ENCODE measurements at regions not wholly inside any gene's neighbourhood (a gene's known extent, or its start where the extent isn't known, plus 50 kb on each side); places are given as distances from the start of the nearest gene placed in this dataset.

DNA sequence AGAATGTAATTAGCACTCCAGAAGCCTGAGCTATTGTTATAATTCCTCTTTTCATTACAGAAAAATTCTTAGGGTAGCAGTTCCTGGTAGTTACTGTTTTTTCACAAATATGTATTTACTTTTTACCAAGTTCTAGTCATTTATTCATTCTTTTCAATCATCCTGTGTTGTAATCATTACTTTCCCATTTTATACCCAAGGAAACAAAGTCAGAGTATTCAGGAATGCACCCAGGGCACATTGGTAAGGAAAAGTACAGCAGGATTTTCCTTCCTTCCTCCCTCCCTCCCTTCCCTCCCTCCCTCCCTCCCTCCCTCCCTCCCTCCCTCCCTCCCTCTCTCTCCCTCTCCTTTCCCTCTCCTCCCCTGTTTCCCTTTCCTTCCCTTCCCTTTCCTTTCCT is 115.9 kb upstream of the RBFOX1 start:
- POLR2A ChIA-PET: no interaction called here
- Histone ChIP-seq H3K36me3 (ENCODE audit: control insufficient read depth in 2 of 2, insufficient read depth in 1 of 2, low read length in 2 of 2) (no peaks in the 10 kb centered on the region), H3K27ac (ENCODE audit: extremely low read depth, low read depth, low read length) (no peak overlapping the region), H3K9me3 (ENCODE audit: control insufficient read depth, insufficient read depth, low read depth, low read length) (no peaks in the 10 kb centered on the region), H3K4me3 (ENCODE audit: low read depth, low read length) (no peak overlapping the region), H3K4me1 (ENCODE audit: control insufficient read depth, insufficient read depth, low read length) (no peaks in the 10 kb centered on the region)
- TF ChIP-seq ZNF324 (tag by site-specific recombination; IDR thresholded peaks at IDR 0.05): no peak
- no peak for TF ChIP-seq ZNF354C (tag by site-specific recombination; IDR thresholded peaks at IDR 0.05; ENCODE audit: borderline replicate concordance, low read depth)
- no peak for TF ChIP-seq HOXD13 (CRISPR knock-in tag; IDR thresholded peaks at IDR 0.05; ENCODE audit: borderline replicate concordance)
- CTCF ChIA-PET: interaction anchor here (0.7 kb wide), 1 partner anchor 18 kb away, joined by 3 read pairs; no protein-coding TSS in a partner anchor

DNA sequence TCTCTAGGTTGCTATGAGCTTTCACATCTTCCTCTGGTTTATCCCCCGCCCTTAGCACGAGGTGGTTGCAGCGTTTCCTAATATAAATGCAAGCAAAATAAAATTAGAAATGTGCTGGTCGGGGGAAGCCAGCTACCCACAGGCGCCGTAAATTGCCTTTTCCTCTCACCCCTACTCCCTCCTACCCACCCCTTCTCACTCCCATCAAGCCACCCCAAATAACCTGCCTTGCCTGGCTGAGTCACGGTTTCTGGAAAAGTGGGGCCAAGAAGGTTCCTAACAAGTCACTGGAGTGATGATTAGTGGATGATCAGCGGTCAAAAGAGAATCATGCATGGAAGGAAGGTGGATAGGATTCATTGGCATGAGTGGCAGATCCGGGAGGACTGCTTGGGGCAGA is 120.9 kb upstream of the RBFOX1 start:
- no peak overlapping the region for H3K4me3 ChIP-seq (ENCODE audit: low read depth, low read length)
- H3K4me1 ChIP-seq (ENCODE audit: control insufficient read depth, insufficient read depth, low read length): no peaks in the 10 kb centered on the region
- H3K36me3 ChIP-seq (ENCODE audit: control insufficient read depth in 2 of 2, insufficient read depth in 1 of 2, low read length in 2 of 2): no peaks in the 10 kb centered on the region
- TF ChIP-seq SCRT2 (tag by site-specific recombination; IDR thresholded peaks at IDR 0.05) (no peak), YY1 (tag by site-specific recombination; IDR thresholded peaks at IDR 0.05) (no peak), ZNF513 (tag by site-specific recombination; IDR thresholded peaks at IDR 0.05) (no peak), TSHZ1 (tag by site-specific recombination; IDR thresholded peaks at IDR 0.05; ENCODE audit: borderline replicate concordance) (no peak), ZNF146 (tag by site-specific recombination; IDR thresholded peaks at IDR 0.05) (no peak), ZBTB11 (tag by site-specific recombination; conservative IDR thresholded peaks at IDR 0.05; ENCODE audit: low read depth) (no peak), ZNF768 (tag by site-specific recombination; IDR thresholded peaks at IDR 0.05) (no peak), ZNF174 (tag by site-specific recombination; IDR thresholded peaks at IDR 0.05) (no peak), ZNF114 (tag by site-specific recombination; IDR thresholded peaks at IDR 0.05) (no peak), ZNF239 (tag by site-specific recombination; IDR thresholded peaks at IDR 0.05) (no peak), ZBTB21 (tag by site-specific recombination; IDR thresholded peaks at IDR 0.05) (no peak)
- TF ChIP-seq, protein P1, sequence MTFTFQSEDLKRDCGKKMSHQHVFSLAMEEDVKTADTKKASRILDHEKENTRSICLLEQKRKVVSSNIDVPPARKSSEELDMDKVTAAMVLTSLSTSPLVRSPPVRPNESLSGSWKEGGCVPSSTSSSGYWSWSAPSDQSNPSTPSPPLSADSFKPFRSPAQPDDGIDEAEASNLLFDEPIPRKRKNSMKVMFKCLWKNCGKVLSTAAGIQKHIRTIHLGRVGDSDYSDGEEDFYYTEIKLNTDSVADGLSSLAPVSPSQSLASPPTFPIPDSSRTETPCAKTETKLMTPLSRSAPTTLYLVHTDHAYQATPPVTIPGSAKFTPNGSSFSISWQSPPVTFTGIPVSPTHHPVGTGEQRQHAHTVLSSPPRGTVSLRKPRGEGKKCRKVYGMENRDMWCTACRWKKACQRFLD (tag by site-specific recombination; IDR thresholded peaks at IDR 0.05): no peak
- TF ChIP-seq, protein P2, sequence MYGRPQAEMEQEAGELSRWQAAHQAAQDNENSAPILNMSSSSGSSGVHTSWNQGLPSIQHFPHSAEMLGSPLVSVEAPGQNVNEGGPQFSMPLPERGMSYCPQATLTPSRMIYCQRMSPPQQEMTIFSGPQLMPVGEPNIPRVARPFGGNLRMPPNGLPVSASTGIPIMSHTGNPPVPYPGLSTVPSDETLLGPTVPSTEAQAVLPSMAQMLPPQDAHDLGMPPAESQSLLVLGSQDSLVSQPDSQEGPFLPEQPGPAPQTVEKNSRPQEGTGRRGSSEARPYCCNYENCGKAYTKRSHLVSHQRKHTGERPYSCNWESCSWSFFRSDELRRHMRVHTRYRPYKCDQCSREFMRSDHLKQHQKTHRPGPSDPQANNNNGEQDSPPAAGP (tag by site-specific recombination; IDR thresholded peaks at IDR 0.05): no peak
- TF ChIP-seq, protein P3, sequence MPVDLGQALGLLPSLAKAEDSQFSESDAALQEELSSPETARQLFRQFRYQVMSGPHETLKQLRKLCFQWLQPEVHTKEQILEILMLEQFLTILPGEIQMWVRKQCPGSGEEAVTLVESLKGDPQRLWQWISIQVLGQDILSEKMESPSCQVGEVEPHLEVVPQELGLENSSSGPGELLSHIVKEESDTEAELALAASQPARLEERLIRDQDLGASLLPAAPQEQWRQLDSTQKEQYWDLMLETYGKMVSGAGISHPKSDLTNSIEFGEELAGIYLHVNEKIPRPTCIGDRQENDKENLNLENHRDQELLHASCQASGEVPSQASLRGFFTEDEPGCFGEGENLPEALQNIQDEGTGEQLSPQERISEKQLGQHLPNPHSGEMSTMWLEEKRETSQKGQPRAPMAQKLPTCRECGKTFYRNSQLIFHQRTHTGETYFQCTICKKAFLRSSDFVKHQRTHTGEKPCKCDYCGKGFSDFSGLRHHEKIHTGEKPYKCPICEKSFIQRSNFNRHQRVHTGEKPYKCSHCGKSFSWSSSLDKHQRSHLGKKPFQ (tag by site-specific recombination; IDR thresholded peaks at IDR 0.05): no peak
- no peak overlapping the region for H3K27ac ChIP-seq (ENCODE audit: extremely low read depth, low read depth, low read length)
- no peaks in the 10 kb centered on the region for H3K9me3 ChIP-seq (ENCODE audit: control insufficient read depth, insufficient read depth, low read depth, low read length)
- ChIA-PET CTCF (no interaction called here), POLR2A (no interaction called here)

Data from HEK293 (cell line).